HG03025 (cell line): ENCODE measurements at regions not wholly inside any gene's neighbourhood (a gene's known extent, or its start where the extent isn't known, plus 50 kb on each side); places are given as distances from the start of the nearest gene placed in this dataset.

Experiments
- ATAC-seq: cut with Tn5 transposase; IDR thresholded peaks from one replicate; pipeline ENCODE4 v1.9.1; 2021; ENCODE audit warnings: mild to moderate bottlenecking, moderate library complexity; ENCODE audit not compliant: unreplicated experiment, low FRiP score

DNA sequence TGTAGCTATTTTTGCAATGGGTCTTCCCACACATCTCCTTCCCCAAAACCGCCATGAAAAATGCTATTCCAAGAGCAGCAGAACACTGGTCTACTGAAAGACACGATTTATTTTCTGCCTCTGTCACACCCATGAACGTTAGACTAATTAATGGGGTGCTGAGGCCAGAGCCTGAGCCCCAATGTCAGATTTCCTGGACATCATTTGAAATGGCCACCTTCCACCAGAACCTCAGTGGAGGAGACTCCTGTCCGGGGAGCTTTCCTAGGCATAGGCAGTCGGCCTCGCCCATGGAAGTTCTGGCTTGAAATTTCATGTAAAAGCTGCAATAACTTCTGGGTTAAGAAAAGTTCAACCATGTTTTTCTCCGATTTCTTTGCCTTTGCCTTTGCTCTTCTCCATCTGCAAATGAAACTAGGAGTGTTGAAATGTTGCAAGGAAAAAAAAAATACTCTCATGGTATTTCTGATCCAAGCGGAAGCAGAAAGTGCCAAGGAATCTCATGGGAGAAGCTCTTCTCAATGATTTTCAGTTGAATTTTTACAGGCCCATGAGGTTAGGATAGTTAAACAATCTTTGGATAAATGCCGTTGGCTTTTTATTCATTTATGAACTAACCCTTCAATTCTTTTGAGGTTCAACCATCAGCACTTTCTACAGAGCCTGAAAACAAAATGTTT lies 570.8 kb upstream of the MGMT start:
- ATAC-seq, result no peak

DNA sequence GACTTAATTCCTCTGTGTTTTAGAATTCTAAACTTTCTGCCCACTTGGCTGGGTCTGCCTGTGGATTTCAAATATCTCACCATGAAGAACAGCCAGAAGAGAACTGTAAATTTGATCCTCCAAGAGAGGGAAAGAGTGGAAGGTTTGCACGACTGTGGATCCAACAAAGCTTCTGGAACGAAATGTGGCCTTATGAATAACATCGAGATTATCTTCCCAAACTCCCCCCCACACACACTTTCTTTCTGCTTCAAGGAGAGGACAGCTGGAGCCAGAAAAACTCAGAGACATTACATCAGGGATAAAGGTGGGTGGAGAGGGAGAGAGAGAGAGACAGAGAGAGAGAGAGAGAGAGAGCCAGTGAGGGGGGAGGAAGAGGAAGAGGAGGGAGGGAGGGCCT lies 570.1 kb upstream of the MGMT start:
- no peak for ATAC-seq

DNA sequence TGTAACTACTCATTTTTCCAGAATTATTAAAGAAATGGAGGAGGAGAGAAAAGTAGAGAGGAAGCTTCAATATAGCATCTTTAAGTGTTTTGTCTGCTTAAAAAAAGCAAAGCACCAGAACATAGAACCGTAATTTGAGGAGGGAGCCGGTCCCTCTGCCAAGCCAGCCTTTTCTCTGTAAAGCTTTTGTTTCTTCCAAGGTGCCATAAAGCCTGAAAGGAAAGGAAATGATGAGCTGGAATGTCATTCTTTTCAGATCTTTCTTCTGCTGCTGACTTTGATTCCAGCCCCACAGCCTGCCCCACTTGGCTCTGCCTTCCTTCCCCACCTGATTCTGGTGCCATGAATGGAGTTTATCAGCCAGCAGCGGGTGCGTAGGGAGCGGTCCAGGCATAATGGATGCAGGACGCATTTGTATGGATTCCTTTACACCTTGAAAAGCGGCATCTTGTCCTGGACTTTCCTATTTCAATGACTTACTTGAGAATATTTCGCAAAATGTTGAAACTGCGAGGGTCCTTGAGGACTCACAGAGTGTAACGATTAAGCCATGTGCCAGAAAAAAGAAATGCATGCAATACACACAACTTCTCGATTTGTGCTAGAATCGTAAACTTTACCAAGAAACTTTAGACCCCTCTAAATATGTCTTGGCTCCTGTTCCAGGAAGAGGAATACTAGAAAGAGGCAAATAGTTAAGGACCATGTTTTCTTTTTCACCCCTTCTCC lies 569.5 kb upstream of the MGMT start:
- ATAC-seq, result no peak

DNA sequence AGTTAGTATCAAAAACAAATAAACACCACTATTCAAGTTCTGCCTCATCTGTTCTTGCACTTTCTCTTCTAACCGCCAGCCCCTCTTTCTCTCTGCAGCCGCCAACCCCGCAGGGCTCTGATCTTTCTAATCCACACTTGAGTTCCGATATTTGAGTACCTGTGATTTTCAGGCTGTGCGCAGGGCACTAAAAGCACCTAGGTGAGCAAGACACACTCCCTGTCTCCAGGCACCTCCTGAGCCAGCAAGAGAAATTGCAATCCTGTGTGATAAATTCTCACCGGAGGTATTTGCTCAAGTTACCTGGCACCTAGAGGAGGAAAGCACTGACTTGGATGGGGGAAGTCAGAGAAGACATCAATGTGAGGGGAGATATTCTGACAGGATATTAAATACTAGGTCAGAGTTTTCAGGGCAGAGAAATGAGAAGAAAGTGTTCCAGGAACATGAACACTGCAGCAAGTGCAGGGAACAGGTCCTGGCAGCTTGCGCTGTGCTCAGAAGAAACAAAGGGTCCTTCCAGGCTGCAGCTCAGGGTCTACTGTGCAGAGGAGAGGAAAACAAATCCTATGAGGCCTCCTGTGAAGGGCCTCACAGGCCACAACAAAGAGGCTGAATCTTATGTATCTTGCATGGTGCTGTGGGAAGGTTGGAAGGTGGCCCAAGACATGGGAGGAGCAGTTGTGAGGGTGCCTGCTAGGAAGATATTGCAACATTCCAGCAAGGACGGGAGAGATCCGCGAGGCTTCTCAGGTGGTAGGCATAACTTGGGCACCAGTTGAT lies 568.7 kb upstream of the MGMT start:
- no peak for ATAC-seq

DNA sequence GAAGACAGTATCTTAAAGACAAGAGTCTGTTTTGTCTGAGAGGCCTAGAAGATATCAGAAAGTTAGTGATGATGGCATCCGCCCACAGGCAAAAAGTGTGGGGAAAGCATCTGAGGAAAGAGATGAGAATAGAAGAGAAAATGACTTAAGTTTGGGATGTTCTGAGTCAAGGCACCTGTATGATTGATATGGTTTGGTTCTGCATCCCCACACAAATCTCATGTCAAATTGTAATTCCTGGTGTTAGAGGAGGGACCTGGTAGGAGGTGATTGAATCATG lies 568.2 kb upstream of the MGMT start:
- no peak for ATAC-seq

DNA sequence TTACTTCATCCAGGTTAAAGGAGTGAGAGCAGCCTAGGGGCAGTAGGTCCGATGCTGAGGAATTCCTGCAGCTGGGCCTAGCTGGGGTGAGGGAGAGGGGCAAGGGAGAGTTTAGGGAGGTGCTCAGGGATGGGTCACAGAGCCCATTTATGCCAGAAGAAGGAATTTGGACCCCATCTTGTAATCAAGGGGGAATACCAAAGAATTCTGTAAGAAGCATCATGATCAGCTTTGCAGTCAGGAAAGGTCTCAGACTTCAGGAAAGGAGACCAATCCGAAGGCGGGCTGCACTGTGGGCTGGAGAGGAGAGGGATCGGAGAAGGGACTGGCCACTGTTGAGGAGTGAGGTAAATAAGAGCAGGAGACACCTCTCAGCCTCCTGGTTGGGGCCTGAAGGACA lies 566.6 kb upstream of the MGMT start:
- no peak for ATAC-seq

DNA sequence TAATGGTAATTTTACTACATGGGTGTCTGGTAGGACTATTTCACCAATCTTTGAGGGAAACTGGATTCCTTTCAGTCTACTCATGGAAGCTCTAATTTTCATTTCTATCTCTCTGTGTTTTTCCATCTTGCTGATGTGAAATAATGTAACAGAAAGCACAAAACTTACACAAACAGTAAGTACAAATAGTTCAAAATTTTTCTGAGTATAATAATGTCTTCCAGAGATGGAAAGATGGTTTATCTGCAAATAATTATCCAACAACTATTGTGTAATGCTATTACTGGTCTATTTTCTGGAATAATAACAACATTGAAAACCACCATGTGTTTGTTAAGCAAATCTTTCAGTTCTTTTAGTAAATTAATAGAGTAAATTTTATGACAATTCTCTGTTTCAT lies 565.8 kb upstream of the MGMT start:
- no peak for ATAC-seq

DNA sequence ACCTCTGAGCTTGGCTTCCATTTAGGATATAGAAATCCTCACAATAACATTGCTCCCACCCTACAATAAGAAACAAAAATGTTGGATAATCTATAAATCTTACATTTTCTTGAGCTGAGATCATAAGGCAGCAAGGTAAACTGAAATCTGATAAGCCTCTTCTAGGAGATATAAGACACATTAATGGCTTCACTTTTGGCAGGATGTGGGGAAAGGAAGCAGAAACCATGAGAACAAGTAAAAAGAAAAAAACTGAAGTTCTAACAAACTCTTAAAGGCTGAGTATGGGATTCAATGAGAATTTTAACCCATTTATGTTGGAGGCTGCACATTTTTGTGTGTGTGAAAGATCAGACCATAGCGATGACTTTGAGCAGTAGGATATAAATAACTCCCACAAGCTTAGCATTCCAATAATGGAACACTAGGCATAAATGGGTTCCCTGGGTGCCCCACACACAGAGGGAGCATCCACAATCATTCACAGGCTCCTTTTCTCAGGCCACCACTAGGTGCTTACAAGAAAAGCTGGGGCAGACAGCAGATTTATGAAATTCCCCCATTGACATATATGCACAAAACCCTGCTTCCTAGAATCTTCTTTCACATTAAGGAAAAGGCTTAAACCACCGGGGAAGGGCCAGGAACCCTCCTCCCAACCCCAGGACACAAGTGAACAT lies 564.9 kb upstream of the MGMT start:
- ATAC-seq, result no peak

DNA sequence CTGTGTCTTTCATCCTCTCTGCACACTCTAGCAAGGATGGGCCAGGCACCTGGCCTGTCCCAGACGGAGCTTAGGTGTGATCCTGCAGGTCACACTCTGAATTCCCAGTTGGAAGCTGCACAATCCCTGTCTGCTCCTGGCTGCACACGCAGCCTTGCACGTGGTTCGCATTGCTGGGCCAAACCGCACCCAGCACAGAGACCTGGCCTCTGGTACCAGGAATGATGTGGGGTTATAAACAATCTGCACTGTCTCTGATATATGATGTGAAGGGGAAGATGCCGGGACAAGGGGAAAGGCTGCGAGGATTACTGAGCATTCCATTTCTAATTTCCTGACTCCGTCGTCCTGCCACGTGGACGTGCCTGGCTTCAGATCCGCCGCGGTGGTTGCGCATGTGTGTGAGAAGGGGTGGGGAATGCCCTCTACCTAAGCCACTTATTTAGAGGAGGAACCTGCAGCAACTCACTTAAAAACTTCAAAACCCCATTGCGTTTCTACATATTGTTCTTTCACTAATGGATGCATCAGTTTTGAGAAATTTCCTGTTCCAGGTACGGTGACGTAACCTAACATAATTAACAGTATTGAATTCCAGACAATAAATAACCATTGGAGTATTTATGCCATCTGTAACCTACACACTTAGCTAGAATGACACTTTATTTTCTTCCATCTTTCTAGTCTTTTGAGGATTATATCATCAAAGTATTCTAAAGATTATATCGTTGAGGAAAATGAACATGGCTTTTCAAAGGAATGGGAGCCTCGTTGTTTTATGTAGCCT lies 559.7 kb upstream of the MGMT start:
- ATAC-seq, result no peak

DNA sequence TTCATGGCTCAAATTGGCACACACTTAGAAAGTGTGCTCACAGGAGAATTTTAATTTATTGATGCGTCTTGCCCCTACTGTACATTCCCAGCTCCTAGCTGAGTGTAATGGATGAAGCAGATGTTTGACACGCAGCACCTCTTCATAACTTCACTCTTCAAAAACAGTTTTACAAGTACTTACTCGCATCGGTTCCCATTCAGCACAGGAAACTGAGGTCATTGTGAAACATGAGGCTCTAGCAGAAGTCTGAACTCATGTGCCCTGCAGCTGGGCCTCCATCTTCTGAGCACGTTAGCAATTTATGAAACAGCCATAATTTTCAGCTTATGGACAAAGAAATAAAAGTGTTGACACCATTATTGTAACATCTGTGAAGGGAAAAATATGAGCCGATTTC lies 558.9 kb upstream of the MGMT start:
- ATAC-seq, result no peak

DNA sequence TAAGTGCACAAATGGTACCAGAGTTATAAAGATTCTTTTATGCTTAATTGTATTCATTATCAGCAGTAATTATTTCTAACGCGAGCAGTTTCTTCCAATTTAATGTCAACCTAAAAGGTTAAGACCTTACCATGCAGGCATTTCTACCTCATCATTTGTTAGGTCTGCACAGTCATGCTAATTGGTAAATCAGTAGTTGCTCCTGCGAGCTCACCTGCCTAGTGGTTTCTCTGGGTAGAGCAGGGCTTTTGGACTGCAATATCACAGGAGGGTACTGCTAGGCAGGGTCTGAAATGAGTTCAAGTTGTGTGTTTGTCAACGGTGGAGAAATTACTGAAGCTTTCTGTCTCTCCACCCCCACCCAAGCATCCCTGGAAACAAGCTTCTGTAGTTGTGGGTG lies 558.5 kb upstream of the MGMT start:
- no peak for ATAC-seq

DNA sequence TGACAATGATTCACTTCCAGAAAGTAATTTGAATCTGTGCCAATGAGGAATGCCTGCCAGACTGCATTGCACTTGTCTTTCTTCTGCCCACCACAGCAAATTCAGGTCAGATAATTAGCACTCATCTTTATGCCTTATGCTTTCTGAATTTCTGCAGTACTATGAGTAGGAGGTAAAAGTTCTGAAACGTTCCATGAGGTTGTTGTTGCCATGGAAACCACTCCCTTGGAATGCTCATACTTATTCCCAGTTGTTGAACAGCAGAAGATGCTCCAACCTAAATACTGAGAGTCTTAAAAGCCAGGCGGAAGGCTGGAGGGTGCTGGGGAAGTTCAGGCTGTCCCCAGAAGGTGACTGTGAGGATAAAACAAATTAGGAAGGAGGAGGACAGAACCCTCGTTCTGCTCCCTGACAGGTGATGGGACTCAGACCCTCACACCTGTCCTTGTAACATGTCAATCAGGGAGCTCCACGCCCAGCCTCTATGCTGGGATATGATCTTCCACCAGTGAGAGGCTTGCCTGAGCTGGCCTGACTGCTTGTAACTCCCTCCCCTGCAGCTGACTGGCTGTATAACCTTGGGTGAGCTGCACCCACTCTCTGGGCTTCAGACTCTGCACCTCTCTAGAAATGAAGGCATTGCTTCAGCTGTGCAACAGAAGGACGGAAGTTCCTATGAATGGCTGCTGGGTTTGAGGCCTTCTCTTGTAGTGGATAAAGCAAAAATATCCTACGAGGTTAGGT lies 554.3 kb upstream of the MGMT start:
- no peak for ATAC-seq

DNA sequence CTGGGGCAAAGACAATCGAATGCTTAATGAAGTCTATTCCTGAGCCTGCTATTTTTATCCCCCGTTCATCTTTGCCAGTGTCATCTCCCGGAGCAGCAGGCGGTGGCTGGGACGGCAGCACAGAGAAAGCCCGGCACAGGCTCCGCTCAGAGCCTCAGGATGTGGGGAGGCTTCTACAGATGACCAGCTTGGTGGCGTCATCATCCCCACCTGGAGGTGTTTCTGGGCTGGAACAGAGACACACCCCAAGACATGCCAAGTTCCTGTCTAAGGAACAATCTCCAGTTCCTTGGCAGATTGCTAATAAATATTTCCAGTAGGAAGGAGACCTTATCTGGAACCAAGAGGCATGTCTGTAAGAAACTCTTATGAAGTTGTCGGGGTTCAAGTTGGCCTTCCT lies 552.4 kb upstream of the MGMT start:
- no peak for ATAC-seq

DNA sequence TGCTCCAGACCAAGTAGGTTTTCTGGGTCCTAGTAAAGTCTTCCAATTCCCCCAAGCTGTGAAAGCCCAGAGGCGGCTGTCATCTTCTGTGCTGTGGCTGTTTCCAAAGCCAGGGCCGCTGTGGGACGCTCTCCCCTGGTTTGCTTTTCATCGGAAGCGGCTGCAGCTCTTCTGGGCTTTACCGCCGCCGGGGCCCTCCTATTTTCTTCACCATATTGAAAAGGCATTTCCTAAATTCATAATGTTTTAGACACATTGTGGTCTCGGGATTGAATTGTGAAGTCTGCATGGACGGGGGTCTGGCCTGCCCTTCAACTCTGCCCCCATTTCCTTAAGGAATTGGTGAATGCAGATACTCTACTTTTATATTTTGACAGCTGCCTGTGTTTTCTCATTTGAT lies 551.4 kb upstream of the MGMT start:
- no peak for ATAC-seq

DNA sequence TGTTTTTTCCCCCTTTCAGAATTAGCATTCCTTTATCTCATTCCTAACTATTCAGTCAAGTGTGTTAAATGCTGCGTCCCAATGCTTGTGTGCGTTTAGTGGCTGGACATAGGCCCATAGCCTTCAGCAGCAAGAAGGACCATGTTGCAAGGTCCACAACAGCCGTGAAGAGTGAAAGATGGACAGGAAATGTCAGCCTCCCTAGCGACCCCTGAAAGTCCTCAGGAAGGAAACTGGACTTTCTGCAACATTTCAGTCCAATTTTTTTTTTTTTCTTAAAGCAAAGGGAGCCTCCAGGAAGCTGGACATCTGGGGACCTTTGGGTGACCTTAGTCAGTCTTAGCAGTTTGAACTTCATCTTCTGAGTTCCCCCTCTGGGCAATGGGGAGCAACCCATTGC lies 550.7 kb upstream of the MGMT start:
- ATAC-seq, result no peak

DNA sequence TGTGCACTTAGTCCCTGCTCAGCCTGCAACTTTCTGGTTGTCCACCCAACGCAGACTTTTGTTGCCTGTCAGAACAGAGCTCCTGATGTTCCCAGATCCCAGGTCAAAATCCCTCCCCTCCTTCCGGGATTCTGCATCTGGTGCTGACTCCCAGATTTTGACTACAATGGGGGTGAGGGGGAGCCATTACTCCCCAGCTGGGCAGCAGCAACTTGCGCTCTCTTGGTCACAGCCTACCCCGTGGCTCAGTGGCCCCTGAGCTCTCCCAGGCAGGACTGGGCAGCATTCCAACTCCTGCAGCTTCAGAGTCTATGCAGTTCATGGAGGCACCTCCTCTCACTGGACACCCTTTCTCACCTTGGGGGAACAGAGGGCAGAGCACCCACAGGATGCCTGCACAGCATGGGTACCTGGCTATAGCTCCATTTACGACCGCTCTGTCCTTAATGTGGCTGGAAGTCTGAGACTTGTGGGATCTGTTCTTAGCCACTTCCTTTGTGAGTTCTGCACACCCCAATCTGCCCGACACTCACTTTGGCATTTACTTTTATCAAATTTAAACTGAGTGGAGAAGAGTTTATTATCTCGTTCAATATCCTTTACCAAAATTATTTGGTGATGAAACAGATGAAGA lies 545.5 kb upstream of the MGMT start:
- no peak for ATAC-seq

DNA sequence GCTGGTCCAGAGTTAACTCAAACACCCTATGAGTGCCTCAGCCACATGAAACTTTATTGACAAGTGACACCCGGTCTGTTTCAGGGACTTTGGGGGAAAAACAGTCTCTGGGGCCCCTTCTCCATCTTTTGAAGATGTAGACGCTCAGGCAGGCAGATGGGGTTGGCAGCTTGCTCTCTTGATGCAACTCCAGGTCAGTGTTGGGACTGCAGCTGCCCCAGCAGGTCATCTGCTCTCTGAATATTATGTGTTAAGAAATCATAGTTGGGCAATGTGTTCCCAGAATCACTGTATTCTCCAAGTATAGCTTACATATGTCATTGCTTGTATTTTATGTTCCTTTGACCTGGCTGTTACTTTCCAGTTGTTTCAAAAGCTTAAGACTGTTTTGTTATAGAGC lies 544.9 kb upstream of the MGMT start:
- no peak for ATAC-seq

DNA sequence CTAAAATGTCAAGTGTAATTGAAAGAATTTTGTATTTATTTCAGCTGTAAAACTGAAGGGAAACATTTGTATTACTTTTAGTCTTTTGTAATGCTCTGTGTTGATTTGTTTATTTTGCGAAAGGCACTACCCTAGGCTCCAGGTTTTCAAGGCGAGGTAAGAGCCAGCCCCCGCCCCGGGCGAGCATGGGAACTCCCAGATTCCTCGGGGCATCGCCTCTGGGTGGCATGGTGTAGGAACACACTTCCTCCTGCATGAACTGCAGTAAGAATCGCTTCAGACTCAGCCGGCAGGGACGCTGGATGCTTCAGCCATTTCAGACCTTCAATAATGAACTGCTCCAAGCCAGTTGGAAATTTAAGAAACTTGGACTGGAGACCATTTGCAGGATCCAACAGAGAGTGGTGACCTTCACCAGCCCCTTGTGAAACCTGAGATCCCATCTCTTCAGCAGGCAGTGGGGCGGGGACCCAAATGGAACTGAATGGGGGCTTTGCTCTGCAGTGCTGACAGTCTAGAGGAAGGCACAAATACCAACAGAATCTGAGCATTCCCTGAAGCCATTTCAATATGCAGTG lies 544.3 kb upstream of the MGMT start:
- ATAC-seq, result no peak

DNA sequence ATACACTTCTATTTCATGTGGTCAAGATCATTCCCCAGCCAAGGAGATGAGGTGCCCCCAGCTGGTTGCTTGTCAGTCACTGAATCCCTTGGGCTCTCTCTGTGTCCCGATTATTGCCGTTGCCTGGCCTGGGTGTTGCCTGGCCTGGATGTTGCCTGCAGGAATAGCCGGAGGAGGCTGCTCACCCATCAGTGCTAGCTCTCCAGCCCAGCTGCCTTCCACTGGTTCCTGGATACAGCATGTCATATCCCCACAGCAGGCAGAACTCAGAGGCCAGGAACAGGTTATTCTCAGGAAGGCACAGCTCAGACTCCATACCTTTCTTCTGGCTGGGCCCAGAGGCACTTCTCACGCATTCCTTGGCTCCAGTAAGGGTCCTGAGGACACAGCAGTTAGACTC lies 542.1 kb upstream of the MGMT start:
- no peak for ATAC-seq
